ENCODE measurements at regions not wholly inside any gene's neighbourhood (a gene's known extent, or its start where the extent isn't known, plus 50 kb on each side); places are given as distances from the start of the nearest gene placed in this dataset.

DNA sequence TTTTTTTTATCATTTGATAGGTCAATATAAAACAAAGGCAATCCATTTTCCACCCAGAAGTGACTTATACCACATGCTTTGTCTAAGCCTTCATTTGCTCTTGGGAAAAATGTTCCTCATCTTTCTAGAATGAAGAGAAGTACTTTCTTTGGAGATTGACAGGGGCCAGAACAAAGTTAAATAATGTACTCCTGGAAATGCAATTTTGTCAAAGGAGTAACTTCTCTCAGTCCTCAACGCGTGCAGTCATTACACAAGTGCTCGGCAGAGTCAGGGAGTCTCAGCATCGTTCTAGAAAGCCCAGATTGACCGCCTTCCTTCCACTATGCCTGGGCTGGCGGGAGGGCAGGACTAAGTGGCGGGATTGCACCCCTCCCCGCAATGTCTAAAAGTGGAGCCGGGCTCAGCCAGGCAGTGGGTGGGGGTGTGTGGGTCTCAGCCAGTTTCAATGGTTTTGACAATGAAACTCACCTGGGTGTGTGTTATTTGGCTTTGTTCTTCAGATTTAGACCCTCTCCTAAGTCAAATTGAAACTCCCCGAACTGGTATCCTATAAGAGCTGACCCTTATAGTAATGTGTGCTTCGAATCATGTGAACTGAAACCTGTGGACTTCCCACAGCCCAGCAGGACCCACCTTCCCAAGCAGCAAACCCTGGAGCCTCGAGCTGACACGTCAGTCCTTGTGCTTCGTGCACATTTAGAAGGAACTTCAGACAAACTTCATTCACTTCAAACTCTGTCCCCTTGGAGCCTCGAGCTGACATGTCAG is 63.2 kb upstream of the DUSP22 start:
- TF ChIP-seq, protein P1, sequence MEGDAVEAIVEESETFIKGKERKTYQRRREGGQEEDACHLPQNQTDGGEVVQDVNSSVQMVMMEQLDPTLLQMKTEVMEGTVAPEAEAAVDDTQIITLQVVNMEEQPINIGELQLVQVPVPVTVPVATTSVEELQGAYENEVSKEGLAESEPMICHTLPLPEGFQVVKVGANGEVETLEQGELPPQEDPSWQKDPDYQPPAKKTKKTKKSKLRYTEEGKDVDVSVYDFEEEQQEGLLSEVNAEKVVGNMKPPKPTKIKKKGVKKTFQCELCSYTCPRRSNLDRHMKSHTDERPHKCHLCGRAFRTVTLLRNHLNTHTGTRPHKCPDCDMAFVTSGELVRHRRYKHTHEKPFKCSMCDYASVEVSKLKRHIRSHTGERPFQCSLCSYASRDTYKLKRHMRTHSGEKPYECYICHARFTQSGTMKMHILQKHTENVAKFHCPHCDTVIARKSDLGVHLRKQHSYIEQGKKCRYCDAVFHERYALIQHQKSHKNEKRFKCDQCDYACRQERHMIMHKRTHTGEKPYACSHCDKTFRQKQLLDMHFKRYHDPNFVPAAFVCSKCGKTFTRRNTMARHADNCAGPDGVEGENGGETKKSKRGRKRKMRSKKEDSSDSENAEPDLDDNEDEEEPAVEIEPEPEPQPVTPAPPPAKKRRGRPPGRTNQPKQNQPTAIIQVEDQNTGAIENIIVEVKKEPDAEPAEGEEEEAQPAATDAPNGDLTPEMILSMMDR (IDR thresholded peaks at IDR 0.05), result no peak
- TF ChIP-seq, protein P2, sequence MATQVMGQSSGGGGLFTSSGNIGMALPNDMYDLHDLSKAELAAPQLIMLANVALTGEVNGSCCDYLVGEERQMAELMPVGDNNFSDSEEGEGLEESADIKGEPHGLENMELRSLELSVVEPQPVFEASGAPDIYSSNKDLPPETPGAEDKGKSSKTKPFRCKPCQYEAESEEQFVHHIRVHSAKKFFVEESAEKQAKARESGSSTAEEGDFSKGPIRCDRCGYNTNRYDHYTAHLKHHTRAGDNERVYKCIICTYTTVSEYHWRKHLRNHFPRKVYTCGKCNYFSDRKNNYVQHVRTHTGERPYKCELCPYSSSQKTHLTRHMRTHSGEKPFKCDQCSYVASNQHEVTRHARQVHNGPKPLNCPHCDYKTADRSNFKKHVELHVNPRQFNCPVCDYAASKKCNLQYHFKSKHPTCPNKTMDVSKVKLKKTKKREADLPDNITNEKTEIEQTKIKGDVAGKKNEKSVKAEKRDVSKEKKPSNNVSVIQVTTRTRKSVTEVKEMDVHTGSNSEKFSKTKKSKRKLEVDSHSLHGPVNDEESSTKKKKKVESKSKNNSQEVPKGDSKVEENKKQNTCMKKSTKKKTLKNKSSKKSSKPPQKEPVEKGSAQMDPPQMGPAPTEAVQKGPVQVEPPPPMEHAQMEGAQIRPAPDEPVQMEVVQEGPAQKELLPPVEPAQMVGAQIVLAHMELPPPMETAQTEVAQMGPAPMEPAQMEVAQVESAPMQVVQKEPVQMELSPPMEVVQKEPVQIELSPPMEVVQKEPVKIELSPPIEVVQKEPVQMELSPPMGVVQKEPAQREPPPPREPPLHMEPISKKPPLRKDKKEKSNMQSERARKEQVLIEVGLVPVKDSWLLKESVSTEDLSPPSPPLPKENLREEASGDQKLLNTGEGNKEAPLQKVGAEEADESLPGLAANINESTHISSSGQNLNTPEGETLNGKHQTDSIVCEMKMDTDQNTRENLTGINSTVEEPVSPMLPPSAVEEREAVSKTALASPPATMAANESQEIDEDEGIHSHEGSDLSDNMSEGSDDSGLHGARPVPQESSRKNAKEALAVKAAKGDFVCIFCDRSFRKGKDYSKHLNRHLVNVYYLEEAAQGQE (IDR thresholded peaks at IDR 0.05; ENCODE audit: insufficient read depth in 1 of 2, low read depth in 2 of 2, low read length in 1 of 2), result no peak
- no peak for TF ChIP-seq TCF7L2 (IDR thresholded peaks at IDR 0.05; ENCODE audit: low read depth, low read length)
- no peak for TF ChIP-seq POLR2AphosphoS5 (IDR thresholded peaks at IDR 0.05; ENCODE audit: low read depth, low read length)
- no peak for TF ChIP-seq SIN3A (IDR thresholded peaks at IDR 0.05; ENCODE audit: borderline replicate concordance, insufficient read depth, low read depth, low read length)

All from Panc1 (cell line).